GM23338 (cell line): ENCODE measurements at regions not wholly inside any gene's neighbourhood (a gene's known extent, or its start where the extent isn't known, plus 50 kb on each side); places are given as distances from the start of the nearest gene placed in this dataset.

Experiments
- ATAC-seq: fragments of 200-7000 bp; cut with Tn5 transposase; 3 replicates; pipeline ENCODE4 v1.9.1; 2020
- DNase-seq: peaks from one replicate; pipeline ENCODE4 v3.0.0-alpha.2; 2015; ENCODE audit warnings: low spot score
- H2AFZ ChIP-seq: fragments of 200-600 bp; sonication (generic); 2 replicates; pipeline ENCODE4 v1.8.0; 2016; ENCODE audit warnings: antibody characterized with exemption, mild to moderate bottlenecking, moderate library complexity
- H3F3A ChIP-seq: fragments of 200-600 bp; sonication (generic); replicated peaks from 2 replicates; pipeline ENCODE4 v1.8.0; 2017; ENCODE audit warnings: antibody characterized with exemption, mixed run types, low read depth
- H3K27ac ChIP-seq: fragments of 200-600 bp; sonication (generic); 2 replicates; pipeline ENCODE4 v1.6.1; 2016; ENCODE audit warnings: low read depth
- H3K27me3 ChIP-seq: fragments of 200-600 bp; sonication (generic); 2 replicates; pipeline ENCODE4 v1.8.0; 2016; ENCODE audit warnings: mild to moderate bottlenecking, mixed run types, moderate library complexity; ENCODE audit not compliant: insufficient read depth
- H3K36me3 ChIP-seq: fragments of 200-600 bp; sonication (generic); 2 replicates; pipeline ENCODE4 v1.8.0; 2016; ENCODE audit warnings: mild to moderate bottlenecking; ENCODE audit not compliant: insufficient read depth
- H3K4me1 ChIP-seq: fragments of 200-600 bp; sonication (generic); 2 replicates; pipeline ENCODE4 v1.8.0; 2016; ENCODE audit warnings: mild to moderate bottlenecking, moderate library complexity; ENCODE audit not compliant: insufficient read depth
- H3K4me2 ChIP-seq: fragments of 200-600 bp; sonication (generic); 2 replicates; pipeline ENCODE4 v1.7.1; 2017; ENCODE audit warnings: mixed run types
- H3K4me3 ChIP-seq: fragments of 200-600 bp; sonication (generic); 2 replicates; pipeline ENCODE4 v1.6.1; 2016; ENCODE audit warnings: mixed run types
- H3K79me2 ChIP-seq: fragments of 200-600 bp; sonication (generic); replicated peaks from 2 replicates; pipeline ENCODE4 v1.8.0; 2017; ENCODE audit warnings: mild to moderate bottlenecking; ENCODE audit not compliant: insufficient read depth
- H3K9me2 ChIP-seq: fragments of 200-600 bp; sonication (generic); 2 replicates; pipeline ENCODE4 v1.8.0; 2017; ENCODE audit not compliant: insufficient read depth
- H4K20me1 ChIP-seq: fragments of 200-600 bp; sonication (generic); replicated peaks from 2 replicates; pipeline ENCODE4 v1.8.0; 2017; ENCODE audit warnings: mild to moderate bottlenecking; ENCODE audit not compliant: insufficient read depth
- H3K27ac Mint-ChIP-seq: 2 replicates; pipeline ENCODE4 v1.8.0; 2020; ENCODE audit warnings: inconsistent platforms, mild to moderate bottlenecking, moderate library complexity, mixed read lengths
- H3K27me3 Mint-ChIP-seq: 3 replicates; pipeline ENCODE4 v1.8.0; 2022; ENCODE audit warnings: low read depth, mild to moderate bottlenecking, moderate library complexity, mixed read lengths, inconsistent platforms; ENCODE audit not compliant: insufficient read depth, poor library complexity
- H3K36me3 Mint-ChIP-seq: 3 replicates; pipeline ENCODE4 v1.8.0; 2021; ENCODE audit warnings: low read depth, mild to moderate bottlenecking, inconsistent platforms, moderate library complexity, mixed read lengths
- H3K4me1 Mint-ChIP-seq: 3 replicates; pipeline ENCODE4 v1.8.0; 2020; ENCODE audit warnings: mild to moderate bottlenecking, inconsistent platforms, mixed read lengths
- H3K4me3 Mint-ChIP-seq: 3 replicates; pipeline ENCODE4 v1.8.0; 2021; ENCODE audit warnings: moderate library complexity, mild to moderate bottlenecking, inconsistent platforms, mixed read lengths
- H3K9me3 Mint-ChIP-seq: 3 replicates; pipeline ENCODE4 v1.8.0; 2020; ENCODE audit warnings: moderate library complexity, mild to moderate bottlenecking, inconsistent platforms, mixed read lengths
- CTCF ChIP-seq, 2 experiments: fragments of 200-600 bp in 1 of 2; sonication (generic) in 1 of 2; conservative IDR thresholded peaks; 2 replicates each; pipeline versions ENCODE4 v1.5.1 to v1.6.1; 2016 to 2017; ENCODE audit warnings: antibody characterized with exemption in 2 of 2, low read depth in 2 of 2, mild to moderate bottlenecking in 2 of 2, moderate library complexity in 1 of 2
- ETS1 ChIP-seq: IDR thresholded peaks from 2 replicates; pipeline ENCODE4 v1.6.1; 2016; ENCODE audit warnings: antibody characterized with exemption
- EZH2phosphoT487 ChIP-seq: fragments of 200-600 bp; sonication (generic); IDR thresholded peaks from one replicate; pipeline ENCODE4 v1.8.1; 2018; ENCODE audit warnings: antibody characterized with exemption; ENCODE audit not compliant: unreplicated experiment
- JUNB ChIP-seq: IDR thresholded peaks from one replicate; pipeline ENCODE4 v1.6.1; 2016; ENCODE audit warnings: antibody characterized with exemption; ENCODE audit not compliant: unreplicated experiment
- NANOG ChIP-seq: IDR thresholded peaks from 2 replicates; pipeline ENCODE4 v1.6.1; 2016; ENCODE audit warnings: antibody characterized with exemption, borderline replicate concordance
- POLR2AphosphoS5 ChIP-seq: IDR thresholded peaks from 2 replicates; pipeline ENCODE4 v1.6.1; 2016; ENCODE audit warnings: antibody characterized with exemption, low read depth
- REST ChIP-seq: IDR thresholded peaks from one replicate; pipeline ENCODE4 v1.6.1; 2018; ENCODE audit warnings: antibody characterized with exemption; ENCODE audit not compliant: unreplicated experiment
- STAT1 ChIP-seq: IDR thresholded peaks from one replicate; pipeline ENCODE4 v1.6.1; 2016; ENCODE audit warnings: antibody characterized with exemption; ENCODE audit not compliant: unreplicated experiment
- ZNF114 ChIP-seq: fragments of 250-450 bp; sonication (Bioruptor Pico); IDR thresholded peaks from 2 replicates; pipeline ENCODE4 v1.5.0; 2020; ENCODE audit warnings: mild to moderate bottlenecking, moderate library complexity
- ZNF331 ChIP-seq: fragments of 250-450 bp; sonication (Bioruptor Pico); IDR thresholded peaks from 2 replicates; pipeline ENCODE4 v1.5.0; 2020; ENCODE audit warnings: low read depth, mild to moderate bottlenecking, moderate library complexity
- ZNF462 ChIP-seq: fragments of 250-450 bp; sonication (Bioruptor Pico); IDR thresholded peaks from 2 replicates; pipeline ENCODE4 v1.5.0; 2020; ENCODE audit warnings: mild to moderate bottlenecking, moderate library complexity

- no peak for TF ChIP-seq REST
- TF ChIP-seq NANOG = no peak
- no peak for TF ChIP-seq ZNF331 (CRISPR knock-in tag)
- TF ChIP-seq POLR2AphosphoS5 = no peak
- TF ChIP-seq STAT1 = no peak
- no peak for TF ChIP-seq ZNF114
- TF ChIP-seq CTCF (conservative IDR thresholded peaks at IDR 0.05; ENCODE audit: low read depth in 2 of 2) = no peak
- TF ChIP-seq JUNB = no peak
Observed at GRCh38 chr12:30423330-30423729, 272.3 kb downstream of the IPO8 start (continued).

GRCh38 chr12:30422844-30423243, 272.8 kb downstream of the IPO8 start:
- H3F3A ChIP-seq = no peaks in the 10 kb centered on the region
- Mint-ChIP-seq H3K4me1 (no peaks in the 10 kb centered on the region), H3K27ac (no peak overlapping the region), H3K36me3 (peaks cover 32% of the 10 kb centered on the region), H3K9me3 (peaks cover 70% of the 10 kb centered on the region), H3K4me3 (no peak overlapping the region), H3K27me3 (no peaks in the 10 kb centered on the region)
- DNase-seq = no peak
- no peak overlapping the region for H3K4me2 ChIP-seq
- H3K9me2 ChIP-seq = peaks cover 3% of the 10 kb centered on the region; the same call in 1 of the 2 replicates
- no peak overlapping the region for H2AFZ ChIP-seq
- H3K27ac ChIP-seq = no peak overlapping the region
- no peaks in the 10 kb centered on the region for H4K20me1 ChIP-seq
- ATAC-seq = no peak
- H3K4me1 ChIP-seq = no peaks in the 10 kb centered on the region
- H3K27me3 ChIP-seq = no peaks in the 10 kb centered on the region
- no peak overlapping the region for H3K4me3 ChIP-seq
- H3K36me3 ChIP-seq = no peaks in the 10 kb centered on the region; the same call in 1 of the 2 replicates
- no peaks in the 10 kb centered on the region for H3K79me2 ChIP-seq
- TF ChIP-seq ETS1 (no peak), ZNF462 (CRISPR knock-in tag) (no peak), NANOG (no peak), POLR2AphosphoS5 (no peak), EZH2phosphoT487 (no peak), CTCF (conservative IDR thresholded peaks at IDR 0.05; ENCODE audit: low read depth in 2 of 2) (no peak), ZNF331 (CRISPR knock-in tag) (no peak)
